ENCODE measurements at regions not wholly inside any gene's neighbourhood (a gene's known extent, or its start where the extent isn't known, plus 50 kb on each side); places are given as distances from the start of the nearest gene placed in this dataset.
"Not testable (repeated sequence)": the region's sequence is repeated elsewhere in the genome, so short reads cannot be mapped to it uniquely, and the experiment has no call there.

DNA sequence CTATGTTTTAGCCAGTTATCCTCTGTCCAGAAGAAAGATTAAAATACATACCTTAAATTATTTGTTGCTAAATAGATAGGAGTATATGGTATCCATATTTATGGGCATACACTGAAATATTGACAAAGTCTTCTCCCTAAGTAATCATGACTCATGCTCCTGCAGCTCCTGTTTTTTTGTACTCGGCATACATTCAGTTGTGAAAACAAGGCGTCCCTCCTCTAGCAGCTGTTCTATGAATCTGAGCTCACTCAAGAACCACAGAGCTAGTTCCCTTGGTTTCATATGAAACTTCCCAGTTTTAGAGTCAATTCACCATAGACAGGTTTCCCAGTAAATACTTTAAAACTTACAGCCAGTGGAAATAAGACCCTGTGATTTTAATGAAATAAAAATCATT lies 168.7 kb upstream of the CDH7 start:
- not testable (repeated sequence) for TF ChIP-seq POLR2A (IDR thresholded peaks at IDR 0.05; ENCODE audit: low read depth)
- TF ChIP-seq, protein P1, sequence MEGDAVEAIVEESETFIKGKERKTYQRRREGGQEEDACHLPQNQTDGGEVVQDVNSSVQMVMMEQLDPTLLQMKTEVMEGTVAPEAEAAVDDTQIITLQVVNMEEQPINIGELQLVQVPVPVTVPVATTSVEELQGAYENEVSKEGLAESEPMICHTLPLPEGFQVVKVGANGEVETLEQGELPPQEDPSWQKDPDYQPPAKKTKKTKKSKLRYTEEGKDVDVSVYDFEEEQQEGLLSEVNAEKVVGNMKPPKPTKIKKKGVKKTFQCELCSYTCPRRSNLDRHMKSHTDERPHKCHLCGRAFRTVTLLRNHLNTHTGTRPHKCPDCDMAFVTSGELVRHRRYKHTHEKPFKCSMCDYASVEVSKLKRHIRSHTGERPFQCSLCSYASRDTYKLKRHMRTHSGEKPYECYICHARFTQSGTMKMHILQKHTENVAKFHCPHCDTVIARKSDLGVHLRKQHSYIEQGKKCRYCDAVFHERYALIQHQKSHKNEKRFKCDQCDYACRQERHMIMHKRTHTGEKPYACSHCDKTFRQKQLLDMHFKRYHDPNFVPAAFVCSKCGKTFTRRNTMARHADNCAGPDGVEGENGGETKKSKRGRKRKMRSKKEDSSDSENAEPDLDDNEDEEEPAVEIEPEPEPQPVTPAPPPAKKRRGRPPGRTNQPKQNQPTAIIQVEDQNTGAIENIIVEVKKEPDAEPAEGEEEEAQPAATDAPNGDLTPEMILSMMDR (IDR thresholded peaks at IDR 0.05): not testable (repeated sequence)

Data from esophagus muscularis mucosa (tissue), 3 donors.